BJ (cell line): ENCODE measurements at regions not wholly inside any gene's neighbourhood (a gene's known extent, or its start where the extent isn't known, plus 50 kb on each side); places are given as distances from the start of the nearest gene placed in this dataset.

Experiments
- CTCF ChIA-PET: fragments of 350-600 bp; formaldehyde crosslinking; extraction: SDS; loops from one replicate; lab custom pipeline; 2021; ENCODE audit warnings: antibody characterized with exemption, inconsistent platforms; lab: Yijun Ruan, JAX
- POLR2A ChIA-PET: fragments of 300-600 bp; sonication (Branson Sonifier 250); formaldehyde crosslinking; extraction: SDS; loops from one replicate; lab custom pipeline; 2021; ENCODE audit warnings: antibody characterized with exemption; lab: Charles Lee
- DNase-seq: peaks from one replicate; pipeline ENCODE4 v3.0.0-alpha.2; 2011; ENCODE audit warnings: low read depth
- H3K27me3 ChIP-seq: 2 replicates; pipeline ENCODE4 v1.6.0; 2011; ENCODE audit warnings: low read length; ENCODE audit not compliant: control insufficient read depth, insufficient read depth
- H3K36me3 ChIP-seq: 2 replicates; pipeline ENCODE4 v1.5.1; 2011; ENCODE audit warnings: low read length; ENCODE audit not compliant: control insufficient read depth, insufficient read depth
- H3K4me3 ChIP-seq: 2 replicates; pipeline ENCODE4 v1.5.1; 2011; ENCODE audit warnings: low read depth, mild to moderate bottlenecking, control low read depth, low read length
- CTCF ChIP-seq: IDR thresholded peaks from 2 replicates; pipeline ENCODE4 v1.5.1; 2011; ENCODE audit warnings: low read depth, mild to moderate bottlenecking, control low read depth, inconsistent platforms, low read length, moderate library complexity; ENCODE audit not compliant: insufficient read depth

GRCh38 chr12:113521708-113522107, 50.0 kb upstream of the LHX5 start:
- ChIA-PET CTCF (no interaction called here), POLR2A (no interaction called here)
- peaks cover 7% of the 10 kb centered on the region for H3K27me3 ChIP-seq
- TF ChIP-seq CTCF: no peak
- H3K36me3 ChIP-seq: no peaks in the 10 kb centered on the region
- no peak overlapping the region for H3K4me3 ChIP-seq
- DNase-seq: no peak
